Fibroblast of skin of left biceps (primary cell): ENCODE measurements at regions not wholly inside any gene's neighbourhood (a gene's known extent, or its start where the extent isn't known, plus 50 kb on each side); places are given as distances from the start of the nearest gene placed in this dataset.

ENCODE experiments used
- DNase-seq, 2 experiments: peaks; one replicate each; pipeline ENCODE4 v3.0.0-alpha.2; 2013; ENCODE audit warnings: low read depth in 2 of 2

DNA sequence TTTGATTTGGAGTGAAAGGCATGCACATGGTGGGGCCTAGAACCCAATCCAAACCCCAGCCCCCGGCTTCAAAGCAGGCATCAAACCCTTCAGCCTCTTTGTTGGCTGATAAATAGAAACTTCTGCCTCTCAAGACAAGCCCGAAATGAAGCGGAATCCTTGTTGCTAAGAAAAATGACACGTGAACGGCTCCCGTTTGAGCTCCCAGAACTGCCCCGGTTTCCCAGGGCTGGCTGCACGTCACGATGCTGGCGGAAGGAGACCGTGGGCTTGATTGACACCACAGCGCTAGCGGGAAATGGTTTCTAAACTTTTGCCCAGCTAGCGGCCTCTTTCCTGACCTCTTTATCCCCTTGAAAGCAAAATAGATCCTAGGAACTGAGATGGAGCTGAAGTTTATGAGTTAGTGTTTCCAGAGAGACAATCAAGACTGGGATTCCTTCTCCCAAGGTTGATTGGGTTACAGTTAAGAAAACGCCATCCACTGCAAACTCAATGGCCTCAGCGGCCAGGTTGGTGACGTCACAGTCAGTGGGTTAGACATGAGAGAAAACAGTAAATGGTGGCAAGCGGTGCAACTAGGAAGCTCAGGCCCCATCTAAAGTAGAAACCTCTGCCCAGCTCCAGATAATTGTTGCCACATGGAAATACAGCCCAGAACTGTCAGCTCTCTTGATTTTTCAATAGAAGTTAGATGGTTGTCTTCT, 117.0 kb downstream of the ANKRD60 start:
- no peak for DNase-seq

DNA sequence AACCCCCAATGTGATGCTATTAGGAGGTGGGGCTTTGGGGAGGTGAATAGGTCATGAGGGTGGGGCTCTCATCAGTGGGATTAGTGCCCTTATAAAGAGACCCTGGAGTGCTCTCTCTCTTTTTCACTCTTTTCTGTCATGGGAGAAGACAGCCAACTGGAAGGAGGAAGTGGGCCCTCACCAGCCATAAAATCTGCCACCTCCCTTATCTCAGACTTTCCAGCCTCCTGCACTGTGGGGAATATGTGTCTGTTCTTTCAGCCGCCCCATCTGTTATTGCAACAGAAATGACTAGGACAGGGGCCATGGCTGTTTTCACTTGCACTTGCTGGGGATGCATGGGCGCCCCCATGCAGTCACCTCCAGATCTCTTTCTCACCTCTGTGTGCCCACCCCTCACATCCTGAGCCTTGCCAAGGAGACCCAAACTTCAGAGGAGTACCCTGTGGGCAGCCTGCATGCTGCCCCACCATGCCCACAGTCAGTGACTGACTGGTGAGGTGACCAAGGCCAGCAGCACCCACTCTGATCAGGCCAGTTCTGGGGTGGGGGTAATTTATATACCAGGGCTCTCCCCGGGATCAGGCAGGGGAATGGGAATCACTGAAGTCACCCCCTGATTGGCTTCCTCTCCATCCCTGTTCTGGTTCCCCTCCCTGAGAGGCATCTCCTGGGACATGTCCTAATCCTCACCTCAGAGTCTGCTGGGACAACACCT, 118.4 kb downstream of the ANKRD60 start:
- no peak for DNase-seq

DNA sequence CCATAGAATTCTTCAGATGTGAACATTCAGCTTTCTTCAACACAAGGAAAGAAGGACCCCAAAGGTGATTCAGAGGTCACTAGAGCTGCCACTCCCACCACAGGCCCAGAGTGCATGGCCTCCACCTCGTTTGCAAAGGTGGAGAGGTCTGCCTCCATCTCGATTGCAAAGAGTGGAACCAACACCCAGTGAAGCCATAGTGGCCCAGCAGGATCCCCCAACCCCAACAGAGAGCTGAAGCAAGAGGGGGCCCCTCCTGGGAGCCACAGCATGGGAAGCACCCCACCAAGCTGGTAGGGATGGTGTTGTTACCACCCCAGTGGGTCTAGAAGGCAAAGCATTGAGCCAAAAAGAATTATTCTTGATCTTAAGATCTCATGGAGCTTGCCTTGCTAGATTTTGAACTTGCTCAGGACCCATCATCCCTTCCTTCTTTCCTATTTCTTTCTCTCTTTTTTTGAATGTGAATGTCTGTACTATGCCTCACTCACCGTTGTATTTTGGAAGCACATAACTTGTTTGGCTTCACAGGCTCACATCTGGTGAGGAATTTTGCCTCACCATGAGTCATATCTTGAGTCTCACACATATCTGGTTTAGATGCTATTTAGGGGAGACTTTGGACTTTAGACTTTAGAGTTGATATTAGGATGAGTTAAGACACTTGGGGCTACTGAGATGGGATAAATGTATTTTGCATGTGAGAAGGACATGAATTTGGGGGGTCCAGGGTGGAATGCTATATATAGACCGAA, 119.2 kb downstream of the ANKRD60 start:
- peak; percentile 67 to 71 for DNase-seq

DNA sequence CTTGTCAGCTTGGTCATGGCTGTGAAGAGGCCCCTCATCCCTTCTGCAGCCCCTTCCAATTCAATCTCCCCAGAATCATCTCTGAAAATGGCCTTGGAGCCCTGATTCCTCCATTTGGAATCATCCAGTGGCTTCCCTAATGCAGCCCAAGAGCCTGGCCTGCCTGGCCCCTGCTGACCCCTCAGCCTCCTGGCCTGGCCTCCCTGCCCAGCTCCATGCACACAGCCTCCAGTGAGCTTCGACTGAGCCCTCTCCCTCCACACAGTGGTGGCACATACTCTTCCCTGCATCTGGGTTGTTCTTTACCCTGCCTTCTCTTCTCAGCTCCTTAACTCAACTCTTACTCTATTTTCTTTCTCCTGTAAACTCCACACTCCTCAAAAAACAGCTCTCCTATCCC, 120.9 kb downstream of the ANKRD60 start:
- DNase-seq, result no peak

DNA sequence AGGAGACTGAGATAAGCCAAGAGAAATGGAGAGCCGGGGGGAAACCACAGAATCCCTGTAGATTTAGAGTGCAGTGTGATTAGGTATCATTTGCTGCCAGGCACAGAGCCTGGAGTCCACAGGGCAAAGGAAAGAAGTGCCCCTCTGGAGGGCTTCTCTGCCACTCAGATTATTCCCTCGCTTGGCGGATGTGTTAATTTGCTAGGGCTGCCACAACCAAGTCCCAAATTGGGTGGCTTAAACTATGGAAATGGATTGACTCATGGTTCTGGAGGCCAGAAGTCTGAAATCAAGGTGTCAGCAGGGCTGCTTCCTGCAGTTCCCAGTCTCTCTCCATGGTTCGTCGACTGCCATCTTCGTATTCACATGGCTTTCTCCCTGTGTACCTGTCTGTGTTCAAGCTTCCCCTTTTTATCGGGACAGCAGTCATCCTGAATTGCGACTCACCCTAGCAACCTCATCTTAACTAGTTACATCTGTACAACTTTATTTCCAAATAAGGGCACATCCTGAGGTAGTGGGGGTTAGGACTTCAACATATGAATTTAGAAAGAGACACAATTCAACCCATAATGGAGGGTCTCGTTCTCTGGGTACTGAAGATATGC, 122.2 kb downstream of the ANKRD60 start:
- no peak for DNase-seq

DNA sequence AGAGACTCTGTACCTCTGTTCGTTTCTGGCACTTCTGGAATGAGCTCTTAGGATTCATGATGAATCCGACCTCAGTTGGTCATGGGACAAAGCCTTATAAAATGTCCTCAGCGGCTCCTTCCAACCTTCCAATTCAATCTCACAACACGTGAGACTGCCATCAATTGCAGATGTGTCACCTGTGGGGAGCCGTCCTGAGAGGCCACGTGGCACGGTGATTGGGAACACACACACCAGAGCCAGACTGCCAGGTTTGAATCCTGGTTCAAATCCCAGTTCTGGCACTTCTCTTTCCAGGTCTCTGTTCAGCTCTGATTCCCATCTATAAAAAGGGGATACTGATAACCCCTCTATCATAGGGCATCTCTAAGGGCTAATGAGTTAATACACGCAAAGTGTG, 124.5 kb downstream of the ANKRD60 start:
- no peak for DNase-seq

DNA sequence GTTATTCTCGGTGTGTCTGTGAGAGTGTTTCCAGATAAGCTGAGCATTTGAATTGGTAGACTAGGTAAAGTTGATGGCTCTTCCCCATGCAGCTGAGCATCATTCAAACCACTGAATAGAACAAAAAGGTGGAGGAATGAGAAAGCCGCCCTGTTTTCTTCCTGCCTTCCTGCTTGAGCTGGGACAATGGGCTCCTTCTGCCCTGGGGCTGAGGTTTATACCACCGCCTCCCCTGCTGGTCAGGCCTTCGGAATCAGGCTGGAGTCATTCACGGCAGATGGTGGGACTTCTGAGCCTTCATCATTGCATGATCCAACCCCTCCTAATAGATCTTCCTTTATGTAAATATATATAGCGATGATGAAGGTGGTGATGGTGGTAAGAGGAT, 124.9 kb downstream of the ANKRD60 start:
- no peak for DNase-seq

DNA sequence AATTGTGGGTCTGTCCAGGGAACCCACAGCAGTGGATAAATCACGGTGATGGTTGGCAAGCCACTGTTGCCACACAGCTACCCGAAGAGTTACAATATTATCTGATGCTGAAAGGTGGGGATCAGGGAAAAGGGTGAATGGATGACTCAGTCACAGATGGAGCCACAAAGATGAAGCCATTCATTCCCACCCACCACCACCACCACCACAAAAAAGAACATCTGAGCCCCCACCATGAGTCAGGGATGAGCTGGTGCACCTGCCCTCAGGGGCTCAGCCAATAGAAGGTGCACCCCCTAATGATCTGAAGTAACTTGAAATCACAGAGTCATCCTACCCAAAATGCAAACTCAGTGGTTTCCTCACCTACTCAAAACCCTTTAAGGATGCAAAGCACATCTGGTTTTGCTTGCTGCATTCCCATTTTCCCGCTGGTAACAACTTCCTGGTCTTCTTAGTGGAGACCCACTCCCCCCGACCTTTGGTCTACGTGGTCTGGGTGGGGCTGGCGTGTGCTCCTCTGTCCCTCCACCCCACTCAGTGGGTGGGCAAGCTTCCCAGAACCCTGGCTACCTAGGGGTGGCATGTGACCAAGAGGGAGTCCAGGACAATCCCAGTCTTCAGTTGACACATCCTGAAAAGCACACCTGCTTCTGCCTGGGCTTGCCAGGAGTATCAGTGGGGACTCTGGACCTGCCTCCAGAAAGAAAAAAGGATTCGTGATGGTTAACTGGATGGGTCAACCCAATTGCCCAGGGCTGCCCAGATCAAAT, 125.5 kb downstream of the ANKRD60 start:
- DNase-seq, result no peak

DNA sequence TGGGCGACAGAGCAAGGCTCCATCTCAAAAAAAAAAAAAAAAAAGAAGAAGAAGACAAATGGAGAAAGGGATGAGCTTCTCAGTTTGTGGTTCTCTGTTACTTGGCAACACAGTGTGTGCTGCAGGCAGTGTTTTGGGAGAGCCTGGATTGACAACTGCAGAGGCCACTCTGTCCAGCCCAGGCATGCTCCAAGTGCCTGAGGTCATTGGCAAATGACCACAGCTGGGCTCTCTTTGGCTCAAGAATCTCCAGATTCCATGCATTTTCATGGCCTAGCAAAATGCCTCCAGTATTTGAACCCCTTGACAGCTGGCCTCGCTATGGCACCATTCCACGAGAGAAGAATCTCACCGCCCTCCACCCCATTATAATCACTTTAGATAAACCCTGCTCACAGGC, 126.2 kb downstream of the ANKRD60 start:
- no peak for DNase-seq

DNA sequence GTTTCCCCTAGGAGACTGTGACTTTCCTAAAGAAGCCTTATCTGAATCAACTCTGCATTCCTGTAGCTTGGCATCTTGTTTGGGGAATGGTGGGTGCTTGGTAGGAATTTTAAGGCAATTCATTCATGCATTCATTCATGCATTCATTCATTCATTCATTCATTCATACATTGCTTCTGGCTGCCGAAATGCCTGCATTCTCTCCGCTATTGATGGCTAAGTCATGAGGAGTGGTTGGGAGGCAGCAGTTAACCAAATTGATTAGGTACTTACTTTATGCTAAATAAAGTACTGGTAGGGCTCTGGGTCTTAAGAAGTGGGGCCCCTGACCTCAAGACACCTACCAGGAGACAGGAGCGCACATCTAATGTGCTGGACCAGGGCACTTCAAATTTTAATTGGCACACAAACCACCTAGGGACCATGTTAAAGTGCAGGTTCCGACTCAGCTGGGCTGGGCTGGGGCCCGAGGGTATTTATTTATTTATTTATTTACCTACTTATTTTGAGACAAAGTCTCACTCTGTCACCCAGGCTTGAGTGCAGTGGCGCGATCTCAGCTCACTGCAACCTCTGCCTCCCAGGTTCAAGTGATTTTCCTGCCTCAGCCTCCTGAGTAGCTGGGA, 127.6 kb downstream of the ANKRD60 start:
- no peak for DNase-seq

DNA sequence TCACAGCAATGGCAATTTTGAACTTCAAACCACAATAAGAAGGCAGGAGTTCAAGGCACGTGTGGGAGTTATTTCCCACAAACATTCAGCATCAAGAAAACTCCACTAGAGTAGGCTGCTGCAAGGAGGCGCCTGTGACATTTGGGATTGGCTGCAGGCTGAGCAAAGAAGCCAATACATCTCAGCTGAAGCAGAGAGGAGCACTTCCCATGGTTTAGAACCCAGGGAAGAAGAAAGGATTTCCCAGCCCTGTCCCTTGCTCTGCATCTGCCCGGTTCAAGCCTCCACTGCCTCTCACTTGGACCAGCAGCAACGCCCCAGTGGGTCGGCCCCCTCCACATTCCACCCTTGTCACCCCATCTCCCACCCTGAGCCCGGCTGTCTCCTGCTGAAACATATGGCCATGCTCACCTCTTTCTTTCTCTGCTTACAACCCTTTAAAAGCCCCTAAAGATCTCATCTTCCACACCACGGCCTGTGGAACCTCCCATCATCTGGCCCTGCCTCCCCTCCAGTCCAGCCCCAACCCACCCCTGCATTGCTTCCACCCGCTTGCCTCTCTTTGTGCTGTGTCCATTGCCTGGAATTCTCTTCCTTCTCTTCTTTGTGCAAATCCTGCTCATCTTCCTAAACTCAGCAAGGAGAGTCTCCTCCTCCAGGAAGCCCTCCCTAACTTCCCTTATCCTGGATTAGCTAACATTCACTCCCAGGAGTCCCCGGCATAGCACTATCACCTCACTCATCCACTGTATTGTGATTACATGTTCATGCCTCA, 128.3 kb downstream of the ANKRD60 start:
- no peak for DNase-seq

DNA sequence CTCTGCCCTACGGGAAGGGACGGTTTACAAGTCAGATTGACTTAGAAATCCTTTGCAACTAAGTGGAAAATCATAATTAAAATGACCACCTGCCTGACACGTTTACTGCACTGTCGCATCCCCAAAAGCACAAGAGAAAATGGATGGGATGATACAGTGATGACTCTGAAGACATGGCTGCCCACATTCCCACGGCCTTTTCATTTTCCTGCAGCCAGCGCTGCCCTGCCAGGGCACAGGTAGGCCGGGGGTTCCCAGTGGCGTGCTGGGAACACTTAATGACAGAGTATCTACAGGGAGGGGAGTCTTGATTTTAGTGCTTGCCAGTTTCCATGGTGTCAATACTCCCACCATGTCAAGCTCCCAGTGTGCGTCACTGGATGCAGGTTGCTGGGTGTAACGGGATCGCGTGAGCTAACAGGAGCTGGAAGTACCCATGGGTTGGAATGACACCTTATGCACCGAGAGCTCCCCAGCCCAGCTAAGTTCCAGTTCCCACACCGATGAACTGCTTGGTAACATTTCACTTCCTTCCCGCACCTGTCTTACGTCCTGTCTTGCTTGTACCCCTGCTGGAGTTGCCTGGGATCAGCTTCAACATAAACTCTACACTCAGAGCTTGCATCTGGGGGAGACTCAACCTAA, 129.0 kb downstream of the ANKRD60 start:
- no peak for DNase-seq

DNA sequence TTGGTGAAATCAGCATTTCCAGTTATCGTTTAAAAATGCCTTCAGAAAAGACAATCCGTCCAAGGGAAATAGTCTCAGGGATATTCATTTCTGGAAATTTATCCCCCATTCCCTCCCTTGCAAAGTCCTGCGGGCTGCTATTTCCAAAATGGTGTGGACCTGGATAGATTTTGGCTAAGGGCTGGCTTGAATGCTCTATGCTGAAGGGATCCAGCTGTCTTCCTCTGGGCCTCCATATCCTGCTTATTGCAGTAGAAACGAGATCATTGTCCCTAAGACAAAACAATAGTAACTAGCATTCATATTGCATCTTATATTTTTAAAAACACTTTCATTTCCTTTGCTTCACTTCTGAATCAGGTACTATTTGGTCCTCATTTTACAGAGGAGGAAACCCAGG, 129.9 kb downstream of the ANKRD60 start:
- no peak for DNase-seq

DNA sequence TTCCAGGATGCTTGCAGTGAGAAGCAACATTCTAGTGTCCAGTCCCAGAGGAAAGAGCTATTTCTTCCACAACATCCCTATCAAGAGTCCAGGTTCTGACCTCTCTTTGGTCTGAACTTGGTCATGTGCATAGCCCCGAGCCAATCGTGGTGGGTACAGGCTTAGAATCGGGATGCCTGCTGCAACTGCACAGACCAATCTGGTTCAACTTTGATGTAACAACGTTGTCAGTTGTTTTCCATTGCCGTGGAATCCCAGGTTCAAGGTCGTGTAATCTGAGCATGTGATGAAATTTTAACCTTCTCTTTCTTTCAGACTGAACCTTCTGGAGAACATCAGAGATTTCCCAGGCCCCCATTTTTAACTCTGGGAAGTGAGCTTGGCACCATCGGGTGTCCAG, 130.5 kb downstream of the ANKRD60 start:
- DNase-seq, result no peak

DNA sequence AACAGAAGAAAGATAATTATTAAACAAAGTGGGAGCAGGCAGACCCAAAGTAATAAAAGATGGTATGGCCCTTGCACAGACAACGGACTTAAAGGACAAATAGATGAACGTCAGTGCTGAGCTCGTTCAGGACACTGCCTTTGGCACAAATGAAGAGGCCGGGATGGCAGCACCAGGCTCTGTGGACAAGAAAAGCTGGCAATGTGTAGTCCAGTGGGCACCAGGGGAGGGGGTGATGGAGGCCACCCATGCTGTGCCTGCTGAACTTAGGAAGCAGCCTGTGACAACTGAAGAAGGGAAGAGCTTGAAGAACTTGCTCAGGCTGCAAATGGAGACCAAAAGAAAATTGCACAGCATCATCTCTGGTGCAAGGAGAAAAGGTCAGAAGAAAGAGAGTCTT, 131.0 kb downstream of the ANKRD60 start:
- DNase-seq, result no peak

DNA sequence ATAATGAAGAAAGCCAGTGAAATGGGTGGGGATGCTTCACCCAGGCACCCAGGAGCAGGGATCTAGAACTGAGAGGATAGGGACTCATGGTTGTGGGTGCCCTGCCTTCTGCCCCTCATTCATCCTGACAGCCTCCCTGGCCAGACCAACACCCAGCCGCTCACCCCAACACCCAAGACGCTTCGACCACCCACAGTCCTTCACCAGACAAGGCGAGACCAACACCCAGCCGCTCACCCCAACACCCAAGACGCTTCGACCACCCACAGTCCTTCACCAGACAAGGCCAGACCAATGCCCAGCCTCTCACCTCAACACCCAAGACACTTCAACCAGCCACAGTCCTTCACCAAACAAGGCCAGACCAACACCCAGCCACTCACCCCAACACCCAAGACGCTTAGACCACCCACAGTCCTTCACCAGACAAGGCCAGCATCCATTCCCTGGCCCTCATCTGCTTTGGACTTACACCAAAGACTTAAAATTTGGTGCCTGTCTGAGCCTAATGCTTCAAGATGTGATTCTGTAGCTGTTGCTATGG, 131.5 kb downstream of the ANKRD60 start:
- DNase-seq, result no peak

DNA sequence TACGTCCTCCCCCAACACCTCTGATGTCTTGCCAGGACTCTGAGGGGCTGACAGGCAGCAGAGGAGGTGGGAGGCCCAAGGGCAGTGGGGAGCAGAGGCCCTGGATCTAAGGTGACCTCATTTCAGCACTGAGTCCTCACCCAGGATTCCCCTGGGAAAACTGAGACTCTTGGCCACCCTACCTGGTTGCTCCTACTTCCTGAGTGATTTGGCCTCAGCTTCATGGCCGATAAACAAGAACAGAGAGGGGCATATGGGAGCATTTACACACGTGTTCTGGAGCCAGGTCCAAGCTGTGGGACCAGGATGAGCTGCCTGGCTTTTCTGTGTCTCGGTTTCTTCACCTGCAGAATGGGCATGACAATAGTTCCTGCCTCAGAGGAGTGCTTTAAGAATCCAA, 133.8 kb downstream of the ANKRD60 start:
- DNase-seq, result no peak

DNA sequence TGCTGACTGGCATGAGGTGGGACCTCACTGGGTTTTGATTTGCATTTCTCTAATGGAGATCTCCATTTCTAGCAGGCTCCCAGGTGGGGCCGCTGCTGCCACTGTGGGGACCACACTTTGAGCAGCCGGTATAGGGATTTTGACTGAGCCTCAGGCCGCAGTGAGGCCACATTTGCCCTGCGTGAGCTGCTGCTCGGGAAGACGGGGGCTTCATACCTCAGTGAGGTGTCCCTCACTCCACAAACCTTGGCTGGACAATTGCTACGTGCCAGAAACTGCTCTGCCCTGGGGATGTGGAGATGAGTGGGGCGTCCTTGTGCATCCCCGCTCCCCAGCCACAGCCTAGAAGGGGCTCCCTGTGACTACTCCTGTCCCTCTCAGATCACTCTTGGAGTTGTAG, 134.3 kb downstream of the ANKRD60 start:
- DNase-seq, result no peak

DNA sequence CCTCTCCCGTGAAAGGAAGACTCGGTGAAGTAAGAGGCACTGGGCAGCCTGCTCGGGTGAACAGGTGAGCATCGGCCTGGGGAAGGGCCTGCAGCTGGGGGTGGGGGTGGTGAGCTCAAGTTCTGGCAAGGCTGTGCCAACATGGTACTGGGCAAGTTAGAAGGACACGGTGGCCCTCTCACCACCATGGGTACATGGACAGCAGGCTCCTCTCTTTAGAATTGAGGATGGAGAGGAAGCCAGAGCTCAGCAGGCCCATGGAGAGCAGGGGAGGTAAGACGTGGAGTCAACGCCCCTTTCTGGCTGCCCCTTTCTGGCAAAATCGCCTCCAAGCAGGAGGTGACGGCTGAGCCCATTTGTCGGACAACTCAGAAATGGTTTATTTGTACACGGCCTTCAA, 135.6 kb downstream of the ANKRD60 start:
- DNase-seq, result no peak

DNA sequence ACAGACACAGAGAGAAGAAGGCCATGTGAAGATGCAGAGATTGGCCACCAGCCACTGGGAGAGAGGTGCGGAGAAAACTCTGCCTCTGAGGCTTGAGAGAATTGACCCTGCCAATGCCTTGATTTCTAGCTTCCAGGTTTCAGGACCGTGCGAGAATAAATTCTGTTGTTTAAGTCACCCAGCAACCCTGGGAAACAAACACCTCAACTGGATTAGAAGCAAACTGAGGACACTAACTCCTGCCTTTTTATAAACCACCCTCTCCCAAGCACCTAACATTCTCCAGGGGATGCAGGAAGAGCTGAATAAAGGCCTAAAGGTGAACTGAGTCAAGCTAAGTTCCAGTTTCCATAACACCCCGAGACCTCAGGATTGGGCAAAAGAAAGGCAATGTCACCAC, 136.1 kb downstream of the ANKRD60 start:
- no peak for DNase-seq
